ENCODE measurements at regions not wholly inside any gene's neighbourhood (a gene's known extent, or its start where the extent isn't known, plus 50 kb on each side); places are given as distances from the start of the nearest gene placed in this dataset.

DNA sequence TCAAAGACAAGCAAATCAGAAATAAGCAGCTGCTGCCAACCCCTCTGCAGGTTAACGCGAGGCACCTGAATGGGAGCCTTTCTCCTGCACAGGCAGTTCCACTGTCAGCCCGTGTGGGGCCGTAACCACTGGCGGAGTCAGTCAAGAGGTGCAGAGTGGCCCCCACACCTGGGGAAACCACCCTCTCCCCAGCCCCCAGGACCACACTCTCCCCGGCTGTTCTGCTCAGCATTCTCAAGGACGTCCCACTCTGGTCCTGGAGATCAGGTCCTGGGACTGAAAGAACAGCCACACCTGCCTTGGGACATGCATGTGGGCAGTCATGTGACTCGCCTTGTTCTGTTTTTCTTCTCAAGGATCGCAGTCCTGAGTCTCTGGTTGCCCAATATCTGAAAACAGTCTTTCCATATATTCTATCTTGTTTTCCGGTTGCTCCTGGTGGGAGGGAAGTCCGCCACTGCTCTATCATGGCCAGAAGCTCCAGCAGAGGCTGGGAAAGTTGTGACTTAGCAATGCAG, 252.5 kb downstream of the PTPRU start:
- TF ChIP-seq, protein P1, sequence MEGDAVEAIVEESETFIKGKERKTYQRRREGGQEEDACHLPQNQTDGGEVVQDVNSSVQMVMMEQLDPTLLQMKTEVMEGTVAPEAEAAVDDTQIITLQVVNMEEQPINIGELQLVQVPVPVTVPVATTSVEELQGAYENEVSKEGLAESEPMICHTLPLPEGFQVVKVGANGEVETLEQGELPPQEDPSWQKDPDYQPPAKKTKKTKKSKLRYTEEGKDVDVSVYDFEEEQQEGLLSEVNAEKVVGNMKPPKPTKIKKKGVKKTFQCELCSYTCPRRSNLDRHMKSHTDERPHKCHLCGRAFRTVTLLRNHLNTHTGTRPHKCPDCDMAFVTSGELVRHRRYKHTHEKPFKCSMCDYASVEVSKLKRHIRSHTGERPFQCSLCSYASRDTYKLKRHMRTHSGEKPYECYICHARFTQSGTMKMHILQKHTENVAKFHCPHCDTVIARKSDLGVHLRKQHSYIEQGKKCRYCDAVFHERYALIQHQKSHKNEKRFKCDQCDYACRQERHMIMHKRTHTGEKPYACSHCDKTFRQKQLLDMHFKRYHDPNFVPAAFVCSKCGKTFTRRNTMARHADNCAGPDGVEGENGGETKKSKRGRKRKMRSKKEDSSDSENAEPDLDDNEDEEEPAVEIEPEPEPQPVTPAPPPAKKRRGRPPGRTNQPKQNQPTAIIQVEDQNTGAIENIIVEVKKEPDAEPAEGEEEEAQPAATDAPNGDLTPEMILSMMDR (IDR thresholded peaks at IDR 0.05; ENCODE audit: low read depth, low read length, missing input control): no peak
- TF ChIP-seq EGR1 (IDR thresholded peaks at IDR 0.05; ENCODE audit: low read depth in 2 of 2) (no peak), SP1 (IDR thresholded peaks at IDR 0.05) (no peak), JUND (IDR thresholded peaks at IDR 0.05) (no peak), GABPA (IDR thresholded peaks at IDR 0.05 in 1 of 2, conservative IDR thresholded peaks at IDR 0.05 in 1 of 2) (no peak), REST (IDR thresholded peaks at IDR 0.05) (no peak), NR2F2 (IDR thresholded peaks at IDR 0.05) (no peak)
- TF ChIP-seq, protein P2, sequence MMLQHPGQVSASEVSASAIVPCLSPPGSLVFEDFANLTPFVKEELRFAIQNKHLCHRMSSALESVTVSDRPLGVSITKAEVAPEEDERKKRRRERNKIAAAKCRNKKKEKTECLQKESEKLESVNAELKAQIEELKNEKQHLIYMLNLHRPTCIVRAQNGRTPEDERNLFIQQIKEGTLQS (IDR thresholded peaks at IDR 0.05): no peak
- TF ChIP-seq, protein P3, sequence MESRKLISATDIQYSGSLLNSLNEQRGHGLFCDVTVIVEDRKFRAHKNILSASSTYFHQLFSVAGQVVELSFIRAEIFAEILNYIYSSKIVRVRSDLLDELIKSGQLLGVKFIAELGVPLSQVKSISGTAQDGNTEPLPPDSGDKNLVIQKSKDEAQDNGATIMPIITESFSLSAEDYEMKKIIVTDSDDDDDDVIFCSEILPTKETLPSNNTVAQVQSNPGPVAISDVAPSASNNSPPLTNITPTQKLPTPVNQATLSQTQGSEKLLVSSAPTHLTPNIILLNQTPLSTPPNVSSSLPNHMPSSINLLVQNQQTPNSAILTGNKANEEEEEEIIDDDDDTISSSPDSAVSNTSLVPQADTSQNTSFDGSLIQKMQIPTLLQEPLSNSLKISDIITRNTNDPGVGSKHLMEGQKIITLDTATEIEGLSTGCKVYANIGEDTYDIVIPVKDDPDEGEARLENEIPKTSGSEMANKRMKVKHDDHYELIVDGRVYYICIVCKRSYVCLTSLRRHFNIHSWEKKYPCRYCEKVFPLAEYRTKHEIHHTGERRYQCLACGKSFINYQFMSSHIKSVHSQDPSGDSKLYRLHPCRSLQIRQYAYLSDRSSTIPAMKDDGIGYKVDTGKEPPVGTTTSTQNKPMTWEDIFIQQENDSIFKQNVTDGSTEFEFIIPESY (IDR thresholded peaks at IDR 0.05): no peak
- TF ChIP-seq, protein P4, sequence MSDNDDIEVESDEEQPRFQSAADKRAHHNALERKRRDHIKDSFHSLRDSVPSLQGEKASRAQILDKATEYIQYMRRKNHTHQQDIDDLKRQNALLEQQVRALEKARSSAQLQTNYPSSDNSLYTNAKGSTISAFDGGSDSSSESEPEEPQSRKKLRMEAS (IDR thresholded peaks at IDR 0.05): no peak
